ENCODE measurements at regions not wholly inside any gene's neighbourhood (a gene's known extent, or its start where the extent isn't known, plus 50 kb on each side); places are given as distances from the start of the nearest gene placed in this dataset.
"Not testable (repeated sequence)": the region's sequence is repeated elsewhere in the genome, so short reads cannot be mapped to it uniquely, and the experiment has no call there.

- DNase-seq (ENCODE audit: low read depth in 2 of 2), result no peak
- no peak overlapping the region for H2AFZ ChIP-seq (ENCODE audit: low read length)
Observed at GRCh38 chr10:30705625-30706149, 76.1 kb upstream of the LYZL2 start.

GRCh38 chr10:30705101-30705624 is 75.6 kb upstream of the LYZL2 start:
- Histone ChIP-seq H3K27ac (ENCODE audit: insufficient read depth, low read length) (no peak overlapping the region), H3K36me3 (ENCODE audit: control insufficient read depth, insufficient read depth, low read length) (no peaks in the 10 kb centered on the region), H3K4me2 (ENCODE audit: extremely low read depth, insufficient read depth, low read length) (no peak overlapping the region), H3K4me1 (ENCODE audit: control insufficient read depth, extremely low read depth, insufficient read depth, low read length) (peaks cover 7% of the 10 kb centered on the region), H3K27me3 (ENCODE audit: control insufficient read depth, insufficient read depth, low read length) (no peaks in the 10 kb centered on the region), H3K4me3 (replicated peaks in 1 of 4; ENCODE audit: control extremely low read depth in 1 of 4, insufficient read depth in 1 of 4, low read depth in 3 of 4, low read length in 4 of 4) (no peak overlapping the region), H2AFZ (ENCODE audit: low read length) (no peak overlapping the region), H3K9ac (ENCODE audit: insufficient read depth, low read length) (no peak overlapping the region), H3K9me3 (ENCODE audit: control insufficient read depth, insufficient read depth, low read depth, low read length) (no peaks in the 10 kb centered on the region), H4K20me1 (ENCODE audit: control insufficient read depth, extremely low read depth, insufficient read depth, low read length) (no peaks in the 10 kb centered on the region), H3K79me2 (ENCODE audit: control insufficient read depth, insufficient read depth, low read length) (no peaks in the 10 kb centered on the region)
- DNase-seq (ENCODE audit: low read depth in 2 of 2), result no peak
- TF ChIP-seq CTCF (conservative IDR thresholded peaks at IDR 0.05 in 1 of 2, IDR thresholded peaks at IDR 0.05 in 1 of 2; ENCODE audit: low read depth in 1 of 2, low read length in 2 of 2), result no peak
- TF ChIP-seq EZH2 (IDR thresholded peaks at IDR 0.05; ENCODE audit: low read length, missing control alignments), result no peak

More at GRCh38 chr10:30705625-30706149, 76.1 kb upstream of the LYZL2 start:
- Histone ChIP-seq H3K36me3 (ENCODE audit: control insufficient read depth, insufficient read depth, low read length) (no peaks in the 10 kb centered on the region), H3K27me3 (ENCODE audit: control insufficient read depth, insufficient read depth, low read length) (no peaks in the 10 kb centered on the region), H3K27ac (ENCODE audit: insufficient read depth, low read length) (no peak overlapping the region), H3K9ac (ENCODE audit: insufficient read depth, low read length) (no peak overlapping the region), H3K4me2 (ENCODE audit: extremely low read depth, insufficient read depth, low read length) (no peak overlapping the region), H3K4me3 (replicated peaks in 1 of 4; ENCODE audit: control extremely low read depth in 1 of 4, insufficient read depth in 1 of 4, low read depth in 3 of 4, low read length in 4 of 4) (no peak overlapping the region), H3K9me3 (ENCODE audit: control insufficient read depth, insufficient read depth, low read depth, low read length) (no peaks in the 10 kb centered on the region), H3K4me1 (ENCODE audit: control insufficient read depth, extremely low read depth, insufficient read depth, low read length) (peaks cover 7% of the 10 kb centered on the region), H4K20me1 (ENCODE audit: control insufficient read depth, extremely low read depth, insufficient read depth, low read length) (no peaks in the 10 kb centered on the region), H3K79me2 (ENCODE audit: control insufficient read depth, insufficient read depth, low read length) (no peaks in the 10 kb centered on the region)
- TF ChIP-seq EZH2 (IDR thresholded peaks at IDR 0.05; ENCODE audit: low read length, missing control alignments) (no peak), CTCF (conservative IDR thresholded peaks at IDR 0.05 in 1 of 2, IDR thresholded peaks at IDR 0.05 in 1 of 2; ENCODE audit: low read depth in 1 of 2, low read length in 2 of 2) (no peak)

GRCh38 chr10:30704601-30705100 is 75.1 kb upstream of the LYZL2 start:
- H4K20me1 ChIP-seq (ENCODE audit: control insufficient read depth, extremely low read depth, insufficient read depth, low read length); H3K4me1 ChIP-seq (ENCODE audit: control insufficient read depth, extremely low read depth, insufficient read depth, low read length); H3K4me2 ChIP-seq (ENCODE audit: extremely low read depth, insufficient read depth, low read length); H3K4me3 ChIP-seq (replicated peaks in 1 of 4; ENCODE audit: control extremely low read depth in 1 of 4, insufficient read depth in 1 of 4, low read depth in 3 of 4, low read length in 4 of 4); H3K9ac ChIP-seq (ENCODE audit: insufficient read depth, low read length); H3K27ac ChIP-seq (ENCODE audit: insufficient read depth, low read length); H3K36me3 ChIP-seq (ENCODE audit: control insufficient read depth, insufficient read depth, low read length); H3K27me3 ChIP-seq (ENCODE audit: control insufficient read depth, insufficient read depth, low read length); DNase-seq (ENCODE audit: low read depth in 2 of 2); H3K79me2 ChIP-seq (ENCODE audit: control insufficient read depth, insufficient read depth, low read length); H3K9me3 ChIP-seq (ENCODE audit: control insufficient read depth, insufficient read depth, low read depth, low read length); H2AFZ ChIP-seq (ENCODE audit: low read length): not testable (repeated sequence)
